DMS53 treated with DMSO at 0.1 percent for 48 hours (cell line): ENCODE measurements at regions not wholly inside any gene's neighbourhood (a gene's known extent, or its start where the extent isn't known, plus 50 kb on each side); places are given as distances from the start of the nearest gene placed in this dataset.
"Not testable (repeated sequence)": the region's sequence is repeated elsewhere in the genome, so short reads cannot be mapped to it uniquely, and the experiment has no call there.

Experiments used
- DNase-seq: peaks from one replicate; lab custom pipeline; 2025; ENCODE audit not compliant: unreplicated experiment; lab: John Stamatoyannopoulos, UW

- DNase-seq = no peak
Measured at GRCh38 chr3:139134678-139135372, 90.1 kb upstream of the PRR23C start.

DNA sequence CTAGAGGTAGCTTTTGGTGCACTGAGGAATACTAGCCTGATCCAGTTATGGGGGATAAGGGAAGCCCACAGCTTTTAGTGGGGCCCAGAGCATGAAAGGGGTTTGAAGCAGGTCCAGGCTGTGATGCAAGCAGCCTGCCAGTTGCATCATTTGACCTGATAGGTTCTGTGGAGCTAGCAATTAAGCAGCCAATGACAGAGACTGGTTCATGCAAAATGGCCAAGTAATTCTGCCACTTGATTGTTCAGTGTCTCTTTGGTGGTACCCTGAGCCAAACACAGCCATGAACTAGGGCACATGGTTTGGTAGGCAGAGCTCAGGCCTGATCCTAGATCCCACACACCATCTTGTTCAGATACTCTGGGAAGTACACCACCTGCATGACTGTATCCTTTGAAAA, 91.0 kb upstream of the PRR23C start:
- DNase-seq = no peak

GRCh38 chr3:139136469-139137202, 91.9 kb upstream of the PRR23C start:
- no peak for DNase-seq

- no peak for DNase-seq
Measured at GRCh38 chr3:139140553-139140952, 95.9 kb upstream of the PRR23C start.

DNA sequence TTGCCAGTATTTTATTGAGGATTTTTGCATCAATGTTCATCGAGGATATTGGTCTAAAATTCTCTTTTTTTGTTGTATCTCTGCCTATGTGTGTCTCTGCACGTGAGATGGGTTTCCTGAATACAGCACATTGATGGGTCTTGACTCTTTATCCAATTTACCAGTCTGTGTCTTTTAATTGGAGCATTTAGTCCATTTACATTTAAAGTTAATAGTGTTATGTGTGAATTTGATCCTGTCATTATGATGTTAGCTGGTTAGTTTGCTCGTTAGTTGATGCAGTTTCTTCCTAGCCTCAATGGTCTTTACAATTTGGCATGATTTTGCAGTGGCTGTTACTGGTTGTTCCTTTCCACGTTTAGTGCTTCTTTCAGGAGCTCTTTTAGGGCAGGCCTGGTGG, 101.3 kb upstream of the PRR23C start:
- not testable (repeated sequence) for DNase-seq

- DNase-seq = no peak
Measured at GRCh38 chr3:139151530-139151929, 106.8 kb upstream of the PRR23C start.

DNA sequence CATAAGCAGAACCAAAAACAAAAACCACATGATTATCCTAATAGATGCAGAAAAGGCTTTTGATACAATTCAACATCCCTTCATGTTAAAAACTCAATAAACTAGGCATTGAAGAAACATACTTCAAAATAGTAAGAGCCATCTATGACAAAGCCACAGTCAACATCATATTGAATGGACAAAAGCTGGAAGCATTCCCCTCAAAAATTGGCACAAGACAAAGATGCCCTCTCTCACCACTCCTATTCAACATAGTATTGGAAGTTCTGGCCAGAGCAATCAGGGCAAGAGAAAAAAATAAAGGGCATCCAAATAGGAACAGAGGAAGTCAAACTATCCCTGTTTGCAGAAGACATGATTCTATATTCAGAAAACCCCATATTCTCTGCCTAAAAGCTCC, 108.7 kb upstream of the PRR23C start:
- not testable (repeated sequence) for DNase-seq

GRCh38 chr3:139157161-139157932, 112.7 kb upstream of the PRR23C start:
- no peak for DNase-seq

DNA sequence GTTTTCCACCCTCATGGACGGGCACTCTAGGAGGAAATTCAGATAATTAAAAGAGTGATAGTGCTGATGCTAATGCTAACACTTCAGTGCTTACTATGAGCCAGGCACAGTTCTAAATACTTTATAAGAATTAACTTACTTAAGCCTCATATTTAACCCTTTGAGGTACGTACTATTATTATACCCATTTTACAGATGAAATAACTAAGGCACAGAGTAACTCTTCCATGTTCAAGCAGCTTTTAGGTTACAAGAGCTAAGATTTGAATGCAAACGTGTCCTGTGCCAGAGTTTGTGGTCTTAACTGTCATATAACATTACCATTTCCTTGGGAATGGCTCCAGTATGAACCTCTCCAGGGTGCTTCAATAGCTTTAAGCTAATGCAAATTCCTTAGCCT, 114.7 kb upstream of the PRR23C start:
- no peak for DNase-seq

- no peak for DNase-seq
Measured at GRCh38 chr3:139173372-139174108, 128.8 kb upstream of the PRR23C start.

DNA sequence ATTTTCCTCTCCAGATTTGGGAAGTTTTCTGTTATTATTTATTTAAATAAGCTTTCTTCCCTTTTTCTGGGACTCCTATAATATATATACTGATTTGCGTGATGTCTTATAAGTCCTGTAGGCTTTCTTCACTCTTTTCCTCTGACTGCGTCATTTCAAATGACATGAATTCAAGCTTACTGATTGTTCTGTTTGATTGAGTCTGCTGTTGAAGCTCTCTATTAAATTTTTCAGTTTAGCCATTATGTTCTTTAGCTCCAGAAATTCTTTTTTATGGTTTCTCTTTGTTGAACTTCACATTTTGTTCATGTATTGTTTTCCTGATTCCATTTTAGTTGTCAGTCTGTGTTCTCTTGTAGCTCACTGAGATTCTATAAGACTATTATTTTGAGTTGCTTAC, 135.8 kb upstream of the PRR23C start:
- DNase-seq = no peak

GRCh38 chr3:139182143-139182542, 137.5 kb upstream of the PRR23C start:
- DNase-seq = no peak

GRCh38 chr3:139182598-139182997, 137.9 kb upstream of the PRR23C start:
- DNase-seq = no peak

- DNase-seq = no peak
Measured at GRCh38 chr3:139185527-139185926, 140.8 kb upstream of the PRR23C start.

DNA sequence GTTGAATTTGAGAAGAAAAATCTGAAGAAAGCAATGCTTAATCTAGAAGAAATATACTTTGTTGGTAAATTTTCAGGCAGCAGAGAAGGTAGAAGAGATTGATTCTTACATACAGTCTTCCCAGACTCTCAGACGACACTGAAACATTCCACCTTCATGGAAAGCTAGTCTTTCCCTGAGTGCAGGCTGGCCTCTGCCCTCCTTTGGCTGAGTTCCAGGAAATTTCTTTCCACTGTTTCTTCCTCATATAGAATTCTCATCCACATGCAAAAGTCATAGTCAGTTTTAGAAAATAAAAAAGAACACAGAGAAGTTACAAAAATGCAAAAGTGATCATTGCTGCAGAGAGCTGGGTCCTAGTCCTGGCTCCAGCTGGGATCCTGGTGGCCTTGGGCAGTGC, 142.5 kb upstream of the PRR23C start:
- no peak for DNase-seq

GRCh38 chr3:139187648-139188047, 143.0 kb upstream of the PRR23C start:
- DNase-seq = no peak

DNA sequence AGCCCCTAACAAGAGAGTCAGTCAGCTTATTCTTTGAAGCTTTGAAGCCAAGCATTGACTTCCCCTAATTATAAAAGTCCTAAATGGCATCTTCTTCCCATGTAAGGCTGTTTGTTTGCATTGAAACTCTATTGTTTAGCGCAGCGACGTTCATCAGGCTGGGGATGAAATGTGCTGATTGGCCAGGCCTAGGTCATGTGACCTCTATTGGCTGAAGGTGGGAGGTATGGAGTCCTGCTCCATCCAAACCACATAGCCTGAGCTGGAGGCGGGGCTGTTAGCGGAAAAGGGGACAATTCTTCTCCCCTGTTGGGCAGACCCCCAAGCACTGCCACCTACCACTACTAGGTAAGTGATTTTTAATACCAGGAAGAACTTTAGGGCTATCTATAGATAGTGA, 145.3 kb upstream of the PRR23C start:
- DNase-seq = no peak

DNA sequence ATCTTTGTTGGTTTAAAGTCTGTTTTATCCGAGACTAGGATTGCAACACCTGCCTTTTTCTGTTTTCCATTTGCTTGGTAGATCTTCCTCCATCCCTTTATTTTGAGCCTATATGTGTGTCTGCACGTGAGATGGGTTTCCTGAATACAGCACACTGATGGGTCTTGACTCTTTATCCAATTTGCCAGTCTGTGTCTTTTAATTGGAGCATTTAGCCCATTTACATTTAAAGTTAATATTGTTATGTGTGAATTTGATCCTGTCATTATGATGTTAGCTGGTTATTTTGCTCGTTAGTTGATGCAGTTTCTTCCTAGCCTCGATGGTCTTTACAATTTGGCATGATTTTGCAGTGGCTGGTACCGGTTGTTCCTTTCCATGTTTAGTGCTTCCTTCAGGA, 149.4 kb upstream of the MRPS22 start:
- not testable (repeated sequence) for DNase-seq

GRCh38 chr3:139196146-139196545, 147.7 kb upstream of the MRPS22 start:
- DNase-seq = not testable (repeated sequence)

DNA sequence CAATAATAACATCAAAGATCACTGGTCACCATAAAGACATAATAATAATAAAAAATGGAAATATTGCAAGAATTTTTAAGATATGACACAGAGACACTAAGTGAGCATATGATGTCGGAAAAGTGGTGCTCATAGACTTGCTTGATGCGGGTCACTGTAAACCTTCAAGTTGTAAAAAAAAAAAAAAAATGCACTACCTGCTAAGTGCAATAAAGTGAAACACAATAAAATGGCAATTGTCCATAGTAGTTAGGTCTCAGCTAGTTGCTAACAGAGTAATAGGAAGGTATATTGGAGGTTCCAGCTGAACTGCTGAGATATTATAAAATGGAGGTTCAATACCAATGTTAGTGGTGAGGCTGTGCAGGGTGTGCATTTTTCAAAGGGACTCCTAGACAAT, 146.6 kb upstream of the MRPS22 start:
- DNase-seq = no peak

DNA sequence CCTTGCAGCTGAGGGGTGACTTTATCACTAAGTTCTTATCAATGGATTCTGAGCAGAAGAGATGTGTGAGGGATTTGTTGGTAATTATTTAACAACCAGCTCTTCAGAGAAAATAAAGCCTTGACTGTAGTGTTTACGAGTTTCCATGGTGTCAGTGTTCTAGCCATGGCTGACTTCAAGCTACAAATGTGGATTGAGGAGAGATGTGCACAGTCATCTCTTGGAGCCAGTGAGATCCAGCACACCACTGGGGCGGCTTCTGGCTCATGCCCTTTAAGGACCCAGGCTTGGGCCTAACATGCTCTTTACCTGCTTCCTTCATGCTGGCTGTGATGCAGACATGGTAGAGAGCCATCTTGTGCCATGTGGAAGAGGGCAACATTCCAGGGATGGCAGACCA, 145.6 kb upstream of the MRPS22 start:
- no peak for DNase-seq
